Common myeloid progenitor, CD34-positive (primary cell): ENCODE measurements at regions not wholly inside any gene's neighbourhood (a gene's known extent, or its start where the extent isn't known, plus 50 kb on each side); places are given as distances from the start of the nearest gene placed in this dataset.
A peak's percentile ranks its signal among the peaks of the same experiment; 100 is the strongest.

Experiments used
- CTCF ChIA-PET: fragments of 350-600 bp; sonication (Branson Sonifier 250); formaldehyde crosslinking; loops from one replicate; lab custom pipeline; 2021; ENCODE audit warnings: antibody characterized with exemption; lab: Charles Lee
- POLR2A ChIA-PET: fragments of 350-600 bp; sonication (Branson Sonifier 250); formaldehyde crosslinking; loops from one replicate; lab custom pipeline; 2021; ENCODE audit warnings: antibody characterized with exemption; lab: Charles Lee
- DNase-seq, 3 donors: peaks; one replicate each; pipeline versions ENCODE4 v3.0.0 to v3.0.0-alpha.2; 2013
- H3K27ac ChIP-seq, 2 experiments: 1 replicate in 1 of 2; 2 replicates in 1 of 2; pipeline ENCODE4 v1.7.0; 2013; ENCODE audit warnings: inconsistent platforms in 2 of 2, low read length in 2 of 2, mild to moderate bottlenecking in 2 of 2, low read depth in 1 of 2, moderate library complexity in 1 of 2; ENCODE audit not compliant: severe bottlenecking in 2 of 2, insufficient read depth in 1 of 2, poor library complexity in 1 of 2
- H3K27me3 ChIP-seq, 5 experiments: replicated peaks in 2 of 5; 1 replicate in 3 of 5; 2 replicates in 2 of 5; pipeline versions ENCODE4 v1.6.1 to v1.7.0; 2013; ENCODE audit warnings: low read length in 4 of 5, mild to moderate bottlenecking in 2 of 5, moderate library complexity in 2 of 5, inconsistent platforms in 1 of 5; ENCODE audit not compliant: insufficient read depth in 5 of 5, control insufficient read depth in 4 of 5
- H3K36me3 ChIP-seq, 4 experiments: 1 replicate in 2 of 4; 2 replicates in 2 of 4; pipeline versions ENCODE4 v1.6.1 to v1.7.0; 2013; ENCODE audit warnings: low read length in 3 of 4, control low read depth in 1 of 4, mild to moderate bottlenecking in 1 of 4; ENCODE audit not compliant: control insufficient read depth in 4 of 4, insufficient read depth in 4 of 4
- H3K4me1 ChIP-seq, 4 experiments: 1 replicate in 3 of 4; 2 replicates in 1 of 4; pipeline versions ENCODE4 v1.6.1 to v1.7.1; 2013; ENCODE audit warnings: low read length in 3 of 4, mild to moderate bottlenecking in 3 of 4, control low read depth in 1 of 4, inconsistent platforms in 1 of 4, moderate library complexity in 1 of 4; ENCODE audit not compliant: control insufficient read depth in 4 of 4, insufficient read depth in 4 of 4; ENCODE audit errors: control extremely low read depth in 1 of 4
- H3K4me3 ChIP-seq, 7 experiments: 1 replicate in 4 of 7; 2 replicates in 3 of 7; pipeline versions ENCODE4 v1.5.1 to v1.7.0; 2013; ENCODE audit warnings: mild to moderate bottlenecking in 7 of 7, low read length in 6 of 7, moderate library complexity in 6 of 7, inconsistent platforms in 2 of 7, low read depth in 2 of 7, control low read depth in 1 of 7; ENCODE audit not compliant: insufficient read depth in 4 of 7, control insufficient read depth in 1 of 7; ENCODE audit errors: extremely low read depth in 1 of 7
- H3K9me3 ChIP-seq, 5 experiments: 1 replicate in 4 of 5; 2 replicates in 1 of 5; pipeline versions ENCODE4 v1.6.1 to v1.7.1; 2013; ENCODE audit warnings: low read length in 4 of 5, mild to moderate bottlenecking in 2 of 5, inconsistent platforms in 1 of 5, low read depth in 1 of 5, moderate library complexity in 1 of 5; ENCODE audit not compliant: control insufficient read depth in 4 of 5, insufficient read depth in 2 of 5; ENCODE audit errors: control extremely low read depth in 1 of 5
- WGBS: methylation state at CpG from one replicate; pipeline ENCODE4 v1.1.5; 2013; ENCODE audit not compliant: insufficient coverage; 5-methylcytosine and 5-hydroxymethylcytosine counted together

- H3K27me3 ChIP-seq: no peaks in the 10 kb centered on the region
- no peak for DNase-seq
- H3K4me1 ChIP-seq: peaks cover 0 to 28% (median 6%) of the 10 kb centered on the region in 4 experiments
- ChIA-PET POLR2A (no interaction called here), CTCF (interaction anchor here (1.6 to 1.8 kb wide), 2 partner anchors 16 to 130 kb away, joined by 3 to 4 read pairs; no protein-coding TSS in a partner anchor)
- WGBS: 69% methylated on average over 7 of the region's 7 CpGs
- H3K36me3 ChIP-seq: no peaks in the 10 kb centered on the region
- H3K27ac ChIP-seq: no peak overlapping the region
- peak overlapping the region in 1 of 7 experiments; percentile 2 for H3K4me3 ChIP-seq
- H3K9me3 ChIP-seq: peaks cover 0 to 6% (median 0%) of the 10 kb centered on the region in 5 experiments
These were observed 284.5 kb upstream of the TLE3 start for GRCh38 chr15:70382009-70382749.

DNA sequence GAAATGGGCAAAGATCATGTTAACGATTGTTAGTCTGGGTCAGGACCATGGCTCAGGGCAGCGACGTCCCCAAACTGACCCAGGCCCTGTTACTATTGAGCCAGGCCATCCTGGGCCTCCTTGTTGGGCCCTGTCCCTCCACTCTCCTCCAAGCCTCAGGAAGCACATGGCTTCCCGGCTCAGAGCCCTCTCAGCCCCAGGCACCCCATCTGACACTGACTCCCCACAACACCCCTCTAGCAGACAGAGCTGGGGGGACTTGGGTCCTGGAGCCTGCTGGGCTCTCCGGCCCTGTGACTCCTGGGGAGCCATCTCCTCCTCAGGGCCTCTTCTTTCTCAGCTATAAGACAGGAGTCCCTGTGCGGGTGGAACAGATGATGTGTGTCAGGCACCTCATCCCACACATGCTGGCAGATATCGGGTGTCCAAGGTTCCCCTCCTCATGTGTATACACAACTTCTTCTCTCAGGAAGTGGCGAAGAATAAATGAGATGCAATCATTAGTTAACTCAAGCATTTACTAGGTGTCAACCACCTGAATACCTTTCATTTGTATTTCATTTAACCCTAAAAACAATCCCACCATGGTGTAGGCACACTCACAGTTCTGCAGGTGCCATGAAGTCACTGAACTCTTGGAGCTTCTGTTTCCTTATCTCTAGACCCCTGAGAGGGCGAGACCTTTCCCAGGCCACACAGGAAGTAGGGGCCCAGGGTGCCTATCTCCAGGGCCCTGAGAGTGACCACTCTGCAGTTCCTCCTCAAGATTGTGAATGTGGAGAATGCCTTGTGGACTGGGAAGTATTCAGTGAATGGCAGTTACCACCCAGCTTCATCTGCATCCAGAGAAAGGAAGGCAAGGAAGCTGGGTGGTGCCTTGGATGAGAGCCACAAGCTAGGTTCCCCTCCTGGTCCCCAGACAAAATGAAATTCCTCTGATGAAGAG, 282.5 kb upstream of the TLE3 start:
- no peaks in the 10 kb centered on the region for H3K27me3 ChIP-seq
- 93% methylated on average over 8 of the region's 9 CpGs for WGBS
- no peak overlapping the region for H3K4me3 ChIP-seq
- H3K36me3 ChIP-seq: no peaks in the 10 kb centered on the region
- H3K9me3 ChIP-seq: peaks cover 0 to 6% (median 0%) of the 10 kb centered on the region in 5 experiments
- CTCF ChIA-PET: interaction anchor here (0.9 kb wide), 1 partner anchor 132 kb away, joined by 4 read pairs; no protein-coding TSS in a partner anchor
- DNase-seq: peak in 1 of 3 donors; percentile 19
- H3K27ac ChIP-seq: no peak overlapping the region
- peaks cover 0 to 36% (median 17%) of the 10 kb centered on the region in 4 experiments for H3K4me1 ChIP-seq
- POLR2A ChIA-PET: no interaction called here

- DNase-seq: no peak
- POLR2A ChIA-PET: no interaction called here
- Histone ChIP-seq H3K9me3 (peaks cover 0 to 6% (median 0%) of the 10 kb centered on the region in 5 experiments), H3K4me3 (no peak overlapping the region), H3K27me3 (no peaks in the 10 kb centered on the region), H3K27ac (no peak overlapping the region), H3K36me3 (no peaks in the 10 kb centered on the region), H3K4me1 (peaks cover 0 to 36% (median 22%) of the 10 kb centered on the region in 4 experiments)
- 88% methylated on average over 4 of the region's 9 CpGs for WGBS
- CTCF ChIA-PET: no interaction called here
These were observed 281.4 kb upstream of the TLE3 start for GRCh38 chr15:70379134-70379533.

DNA sequence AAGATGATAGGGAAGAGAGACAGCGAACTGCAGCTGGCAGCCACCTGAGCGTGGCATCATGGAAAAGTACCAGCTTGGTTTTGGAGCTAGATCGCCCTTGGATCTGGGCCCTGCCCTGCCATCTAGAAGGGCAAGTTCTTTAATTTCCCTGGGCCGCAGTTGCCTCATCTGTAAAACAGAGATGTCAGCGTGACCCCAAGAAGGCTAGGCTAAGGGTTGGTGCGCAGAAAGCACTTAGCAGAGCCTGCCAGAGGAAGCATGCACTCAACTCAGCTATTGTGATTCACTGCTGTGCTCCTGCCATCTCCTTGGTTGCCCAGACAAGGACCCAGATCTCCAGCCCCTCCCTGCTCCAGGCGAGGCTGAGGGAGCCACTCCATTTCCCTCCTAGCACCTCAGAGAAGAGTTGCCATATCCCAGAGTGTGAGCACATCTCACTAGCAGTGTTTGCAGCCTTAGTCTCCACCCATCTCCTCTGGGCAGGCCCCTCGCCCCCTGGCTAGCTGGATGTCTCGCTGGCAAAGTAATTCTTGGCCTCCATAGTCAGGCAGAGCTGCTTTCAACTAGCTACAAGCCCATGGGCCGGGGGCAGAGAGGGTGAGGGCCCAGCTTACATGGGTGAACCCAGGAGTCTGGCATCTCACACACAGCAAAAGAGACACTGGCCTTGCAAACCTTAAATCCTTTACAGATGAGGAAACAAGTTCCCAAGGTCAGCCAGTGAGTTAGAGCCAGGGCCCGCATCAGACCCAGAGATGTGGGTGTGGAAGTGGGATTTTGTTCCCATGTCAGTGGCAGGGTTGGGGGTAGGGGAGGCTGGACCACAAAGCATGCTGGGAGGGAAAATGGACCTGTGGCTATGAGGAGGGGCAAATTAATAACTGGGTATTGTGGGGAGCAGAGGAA, 280.7 kb upstream of the TLE3 start:
- DNase-seq: no peak
- WGBS: 95% methylated on average over 11 of the region's 11 CpGs
- POLR2A ChIA-PET: no interaction called here
- peaks cover 0 to 6% (median 0%) of the 10 kb centered on the region in 5 experiments for H3K9me3 ChIP-seq
- no peaks in the 10 kb centered on the region for H3K27me3 ChIP-seq
- CTCF ChIA-PET: no interaction called here
- H3K4me3 ChIP-seq: no peak overlapping the region
- peaks cover 0 to 33% (median 22%) of the 10 kb centered on the region in 4 experiments for H3K4me1 ChIP-seq
- no peaks in the 10 kb centered on the region for H3K36me3 ChIP-seq
- H3K27ac ChIP-seq: no peak overlapping the region

DNA sequence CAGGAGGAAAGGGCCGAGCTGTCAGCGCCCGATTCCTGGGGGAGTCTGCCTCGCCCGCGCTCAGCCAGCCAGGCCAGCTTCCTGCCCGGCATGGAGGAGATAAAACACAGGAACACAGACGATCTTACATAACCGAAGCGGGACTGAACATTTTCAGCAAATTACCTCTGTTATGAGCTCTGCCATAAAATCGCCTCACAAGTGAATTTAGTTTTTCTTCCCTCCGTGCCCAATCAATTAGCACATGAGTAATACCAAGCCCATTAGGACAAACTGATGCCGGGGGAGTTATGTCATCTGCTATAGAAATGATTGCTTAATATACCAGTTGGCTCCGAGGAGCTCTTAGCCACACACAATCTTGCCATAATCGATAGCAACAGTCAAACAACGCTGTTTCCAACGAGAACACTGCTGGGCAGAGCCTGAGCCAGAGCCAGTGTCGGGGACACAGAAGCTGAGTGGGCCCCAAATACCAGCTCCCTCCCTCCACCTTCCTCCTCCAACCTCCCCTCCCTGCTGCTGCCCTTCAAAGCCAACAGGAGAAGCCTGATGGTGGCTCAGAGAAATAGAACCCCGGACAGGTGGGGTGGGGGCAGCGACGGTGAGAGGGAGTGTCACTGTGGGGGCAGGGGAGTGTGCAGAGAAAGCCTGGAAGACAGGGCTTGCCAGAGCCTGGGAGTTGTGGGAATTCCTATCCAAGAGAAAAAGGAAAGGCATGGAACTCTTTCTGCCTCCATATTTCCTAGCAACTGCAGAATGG, 279.4 kb upstream of the TLE3 start:
- POLR2A ChIA-PET: interaction anchor here (0.6 kb wide), 1 partner anchor 490 kb away, joined by 3 read pairs; no protein-coding TSS in a partner anchor
- H3K27me3 ChIP-seq: no peaks in the 10 kb centered on the region
- peak in 2 of 3 donors; percentile 61 to 63 for DNase-seq

More for the DNA sequence above, 279.4 kb upstream of the TLE3 start:
- H3K4me1 ChIP-seq: peaks cover 0 to 31% (median 22%) of the 10 kb centered on the region in 4 experiments
- CTCF ChIA-PET: interaction anchor here (1.0 to 1.8 kb wide), 3 partner anchors 12 to 14 kb away, joined by 3 to 5 read pairs (median 4); no protein-coding TSS in a partner anchor
- no peaks in the 10 kb centered on the region for H3K36me3 ChIP-seq
- H3K4me3 ChIP-seq: peak overlapping the region in 3 of 7 experiments; percentile 17 to 54 (median 43)
- H3K27ac ChIP-seq: no peak overlapping the region
- WGBS: 7% methylated on average over 13 of the region's 21 CpGs
- H3K9me3 ChIP-seq: peaks cover 0 to 6% (median 0%) of the 10 kb centered on the region in 5 experiments
